ENCODE measurements at regions not wholly inside any gene's neighbourhood (a gene's known extent, or its start where the extent isn't known, plus 50 kb on each side); places are given as distances from the start of the nearest gene placed in this dataset.

- H3K9ac ChIP-seq (ENCODE audit: low read length): no peak overlapping the region
- no peak overlapping the region for H3K4me3 Mint-ChIP-seq
- no peak overlapping the region for H3K27ac Mint-ChIP-seq
- TF ChIP-seq EZH2 (IDR thresholded peaks at IDR 0.05; ENCODE audit: borderline replicate concordance, insufficient read depth, low read depth, low read length, poor library complexity, severe bottlenecking): no peak
- no peak for TF ChIP-seq CTCF (IDR thresholded peaks at IDR 0.05)
- peaks cover 10% of the 10 kb centered on the region for H3K9me3 Mint-ChIP-seq (ENCODE audit: insufficient read depth)
- H3K9me3 ChIP-seq (ENCODE audit: control extremely low read depth in 1 of 3, control insufficient read depth in 2 of 3, insufficient read depth in 1 of 3, low read length in 2 of 3): no peaks in the 10 kb centered on the region
- H4K20me1 ChIP-seq (ENCODE audit: control insufficient read depth, insufficient read depth, low read length, poor library complexity, severe bottlenecking): no peaks in the 10 kb centered on the region
- H3K79me2 ChIP-seq (ENCODE audit: control insufficient read depth, insufficient read depth, low read length): no peaks in the 10 kb centered on the region
- no peaks in the 10 kb centered on the region for H3K4me1 ChIP-seq (ENCODE audit: control insufficient read depth in 2 of 2, insufficient read depth in 2 of 2, low read length in 2 of 2)
- H3K27me3 ChIP-seq (replicated peaks in 1 of 4; ENCODE audit: control extremely low read depth in 1 of 4, control insufficient read depth in 3 of 4, insufficient read depth in 4 of 4, low read length in 3 of 4): no peaks in the 10 kb centered on the region
- no peaks in the 10 kb centered on the region for H3K4me1 Mint-ChIP-seq
- no peak overlapping the region for H3K4me2 ChIP-seq (replicated peaks; ENCODE audit: low read depth, low read length, poor library complexity, severe bottlenecking)
- intact Hi-C loops (cut with micrococcal nuclease): no loop called here
- no peak overlapping the region for H2AFZ ChIP-seq (ENCODE audit: insufficient read depth, low read depth, low read length, poor library complexity, severe bottlenecking)
- no peak overlapping the region for H3K27ac ChIP-seq (ENCODE audit: low read length in 2 of 2)
- H3K4me3 ChIP-seq (ENCODE audit: control extremely low read depth in 1 of 5, extremely low read depth in 1 of 5, insufficient read depth in 1 of 5, low read depth in 2 of 5, low read length in 4 of 5): no peak overlapping the region
- ChIA-PET CTCF (no interaction called here), POLR2A (no interaction called here)
- DNase-seq (no peak), ATAC-seq (ENCODE audit: low read depth) (no peak)
- no peaks in the 10 kb centered on the region for H3K27me3 Mint-ChIP-seq
- H3K36me3 ChIP-seq (replicated peaks in 1 of 2; ENCODE audit: control extremely low read depth in 1 of 2, control insufficient read depth in 1 of 2, extremely low read depth in 1 of 2, insufficient read depth in 2 of 2, low read length in 1 of 2): no peaks in the 10 kb centered on the region
These were observed 709.4 kb downstream of the PCDH17 start for GRCh38 chr13:58340895-58341294.

DNA sequence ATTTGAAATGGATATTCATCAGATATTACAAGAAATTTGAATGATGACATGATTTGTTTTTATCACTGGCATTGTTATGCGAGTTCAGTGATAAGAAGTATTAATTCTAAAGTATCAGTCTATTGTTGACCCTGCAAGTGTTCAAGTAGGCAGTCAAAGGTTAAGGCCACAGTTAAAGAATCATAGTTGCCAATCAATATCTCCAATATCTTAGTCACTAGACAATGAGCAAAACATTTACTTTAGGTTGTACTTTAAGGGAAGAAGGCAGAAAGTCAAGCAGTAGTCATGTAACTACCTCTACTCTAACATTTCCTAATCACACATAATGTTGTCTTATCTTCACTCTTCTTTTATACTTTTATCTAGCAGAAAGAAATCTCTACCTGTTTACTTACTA lies 709.8 kb downstream of the PCDH17 start:
- Histone ChIP-seq H3K36me3 (replicated peaks in 1 of 2; ENCODE audit: control extremely low read depth in 1 of 2, control insufficient read depth in 1 of 2, extremely low read depth in 1 of 2, insufficient read depth in 2 of 2, low read length in 1 of 2) (no peaks in the 10 kb centered on the region), H3K27ac (ENCODE audit: low read length in 2 of 2) (no peak overlapping the region), H3K4me3 (ENCODE audit: control extremely low read depth in 1 of 5, extremely low read depth in 1 of 5, insufficient read depth in 1 of 5, low read depth in 2 of 5, low read length in 4 of 5) (no peak overlapping the region), H3K4me1 (ENCODE audit: control insufficient read depth in 2 of 2, insufficient read depth in 2 of 2, low read length in 2 of 2) (no peaks in the 10 kb centered on the region), H3K9me3 (ENCODE audit: control extremely low read depth in 1 of 3, control insufficient read depth in 2 of 3, insufficient read depth in 1 of 3, low read length in 2 of 3) (no peaks in the 10 kb centered on the region), H2AFZ (ENCODE audit: insufficient read depth, low read depth, low read length, poor library complexity, severe bottlenecking) (no peak overlapping the region), H3K79me2 (ENCODE audit: control insufficient read depth, insufficient read depth, low read length) (no peaks in the 10 kb centered on the region), H3K4me2 (replicated peaks; ENCODE audit: low read depth, low read length, poor library complexity, severe bottlenecking) (no peak overlapping the region), H3K27me3 (replicated peaks in 1 of 4; ENCODE audit: control extremely low read depth in 1 of 4, control insufficient read depth in 3 of 4, insufficient read depth in 4 of 4, low read length in 3 of 4) (no peaks in the 10 kb centered on the region), H3K9ac (ENCODE audit: low read length) (no peak overlapping the region), H4K20me1 (ENCODE audit: control insufficient read depth, insufficient read depth, low read length, poor library complexity, severe bottlenecking) (no peaks in the 10 kb centered on the region)
- peaks cover 10% of the 10 kb centered on the region for H3K9me3 Mint-ChIP-seq (ENCODE audit: insufficient read depth)
- no peak overlapping the region for H3K27ac Mint-ChIP-seq
- H3K4me3 Mint-ChIP-seq: no peak overlapping the region
- POLR2A ChIA-PET: no interaction called here
- TF ChIP-seq EZH2 (IDR thresholded peaks at IDR 0.05; ENCODE audit: borderline replicate concordance, insufficient read depth, low read depth, low read length, poor library complexity, severe bottlenecking): no peak
- no peak for TF ChIP-seq CTCF (IDR thresholded peaks at IDR 0.05)
- H3K27me3 Mint-ChIP-seq: no peaks in the 10 kb centered on the region
- no peak for DNase-seq
- no peak for ATAC-seq (ENCODE audit: low read depth)
- H3K4me1 Mint-ChIP-seq: no peaks in the 10 kb centered on the region
- intact Hi-C loops (cut with micrococcal nuclease): no loop called here
- CTCF ChIA-PET: no interaction called here
- WGBS (ENCODE audit: insufficient coverage): no CpG with 5 or more reads among the region's 1 CpG
